Fibroblast of skin of right biceps (primary cell): ENCODE measurements at regions not wholly inside any gene's neighbourhood (a gene's known extent, or its start where the extent isn't known, plus 50 kb on each side); places are given as distances from the start of the nearest gene placed in this dataset.
"Not testable (repeated sequence)": the region's sequence is repeated elsewhere in the genome, so short reads cannot be mapped to it uniquely, and the experiment has no call there.

ENCODE experiments used
- DNase-seq: peaks from one replicate; pipeline ENCODE4 v3.0.0-alpha.2; 2013

- no peak for DNase-seq
Observed at GRCh38 chr10:3972460-3973301, 187.7 kb upstream of the KLF6 start.

GRCh38 chr10:3971713-3972112 is 186.7 kb upstream of the KLF6 start:
- no peak for DNase-seq

GRCh38 chr10:3969876-3970666 is 185.1 kb upstream of the KLF6 start:
- no peak for DNase-seq

GRCh38 chr10:3968727-3969126 is 183.7 kb upstream of the KLF6 start:
- no peak for DNase-seq

- no peak for DNase-seq
Observed at GRCh38 chr10:3964516-3964915, 179.5 kb upstream of the KLF6 start.

GRCh38 chr10:3963191-3963673 is 178.2 kb upstream of the KLF6 start:
- no peak for DNase-seq

- no peak for DNase-seq
Observed at GRCh38 chr10:3961082-3961481, 176.1 kb upstream of the KLF6 start.

GRCh38 chr10:3960496-3960895 is 175.5 kb upstream of the KLF6 start:
- DNase-seq = no peak

- no peak for DNase-seq
Observed at GRCh38 chr10:3959370-3960325, 174.6 kb upstream of the KLF6 start.

GRCh38 chr10:3958472-3958996 is 173.5 kb upstream of the KLF6 start:
- no peak for DNase-seq

- no peak for DNase-seq
Observed at GRCh38 chr10:3955955-3956617, 171.1 kb upstream of the KLF6 start.

- DNase-seq = peak; percentile 31
Observed at GRCh38 chr10:3955493-3955892, 170.5 kb upstream of the KLF6 start.

GRCh38 chr10:3954615-3955014 is 169.6 kb upstream of the KLF6 start:
- DNase-seq = no peak

GRCh38 chr10:3954007-3954406 is 169.0 kb upstream of the KLF6 start:
- not testable (repeated sequence) for DNase-seq

- no peak for DNase-seq
Observed at GRCh38 chr10:3951993-3952392, 167.0 kb upstream of the KLF6 start.

- DNase-seq = no peak
Observed at GRCh38 chr10:3950676-3951275, 165.8 kb upstream of the KLF6 start.

- DNase-seq = no peak
Observed at GRCh38 chr10:3949711-3950110, 164.7 kb upstream of the KLF6 start.

GRCh38 chr10:3948843-3949242 is 163.8 kb upstream of the KLF6 start:
- DNase-seq = peak; percentile 69

- no peak for DNase-seq
Observed at GRCh38 chr10:3946234-3947229, 161.5 kb upstream of the KLF6 start.

- no peak for DNase-seq
Observed at GRCh38 chr10:3945026-3945425, 160.0 kb upstream of the KLF6 start.
